ENCODE measurements at regions not wholly inside any gene's neighbourhood (a gene's known extent, or its start where the extent isn't known, plus 50 kb on each side); places are given as distances from the start of the nearest gene placed in this dataset.

DNA sequence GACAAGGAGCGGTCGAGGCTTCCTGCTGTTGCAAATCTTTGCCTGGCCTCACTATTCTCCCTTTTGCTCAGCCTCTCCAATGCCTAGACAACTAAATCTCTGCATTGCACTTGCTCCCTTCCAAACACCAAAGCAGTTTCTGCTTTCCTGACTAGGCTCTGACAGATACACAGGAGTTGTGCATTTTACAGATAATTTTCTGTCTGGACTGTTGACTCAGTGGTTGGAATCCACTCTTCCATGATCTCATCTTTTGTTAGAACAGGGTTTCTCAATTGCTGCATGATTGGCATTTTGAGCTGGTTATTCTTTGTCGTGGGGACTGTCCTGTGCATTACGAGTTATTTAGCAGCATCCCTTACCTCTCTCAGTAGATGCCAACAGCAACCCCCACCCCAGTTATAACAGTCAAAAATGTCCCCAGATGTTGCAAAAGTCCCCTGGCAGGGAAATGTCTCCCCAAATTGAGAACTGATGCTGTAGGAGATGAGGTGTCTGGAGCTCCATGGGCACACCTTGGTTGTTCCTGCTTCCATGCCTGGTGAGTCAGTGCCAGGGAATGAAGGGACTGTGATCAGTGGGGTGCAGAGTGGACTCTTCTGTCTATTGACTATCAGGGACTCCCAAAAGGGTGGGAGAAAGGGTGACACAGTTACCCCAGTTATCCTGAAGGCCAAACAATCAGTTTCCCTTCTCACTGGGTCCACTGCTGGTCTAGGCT, 557.4 kb upstream of the PSMD7 start:
- no peaks in the 10 kb centered on the region for H4K20me1 ChIP-seq (ENCODE audit: control insufficient read depth, extremely low read depth, insufficient read depth, low read length)
- H2AFZ ChIP-seq (ENCODE audit: low read length): no peak overlapping the region
- no peaks in the 10 kb centered on the region for H3K27me3 ChIP-seq (ENCODE audit: control insufficient read depth, insufficient read depth, low read length)
- H3K4me3 ChIP-seq (replicated peaks in 1 of 4; ENCODE audit: control extremely low read depth in 1 of 4, insufficient read depth in 1 of 4, low read depth in 3 of 4, low read length in 4 of 4): no peak overlapping the region
- H3K27ac ChIP-seq (ENCODE audit: insufficient read depth, low read length): no peak overlapping the region
- DNase-seq (ENCODE audit: low read depth in 2 of 2): no peak
- no peak overlapping the region for H3K4me2 ChIP-seq (ENCODE audit: extremely low read depth, insufficient read depth, low read length)
- no peak overlapping the region for H3K9ac ChIP-seq (ENCODE audit: insufficient read depth, low read length)
- H3K79me2 ChIP-seq (ENCODE audit: control insufficient read depth, insufficient read depth, low read length): no peaks in the 10 kb centered on the region
- no peaks in the 10 kb centered on the region for H3K4me1 ChIP-seq (ENCODE audit: control insufficient read depth, extremely low read depth, insufficient read depth, low read length)
- H3K36me3 ChIP-seq (ENCODE audit: control insufficient read depth, insufficient read depth, low read length): no peaks in the 10 kb centered on the region
- H3K9me3 ChIP-seq (ENCODE audit: control insufficient read depth, insufficient read depth, low read depth, low read length): no peaks in the 10 kb centered on the region
- TF ChIP-seq CTCF (conservative IDR thresholded peaks at IDR 0.05 in 1 of 2, IDR thresholded peaks at IDR 0.05 in 1 of 2; ENCODE audit: low read depth in 1 of 2, low read length in 2 of 2) (no peak), EZH2 (IDR thresholded peaks at IDR 0.05; ENCODE audit: low read length, missing control alignments) (no peak)

- Histone ChIP-seq H3K9me3 (ENCODE audit: control insufficient read depth, insufficient read depth, low read depth, low read length) (no peaks in the 10 kb centered on the region), H4K20me1 (ENCODE audit: control insufficient read depth, extremely low read depth, insufficient read depth, low read length) (no peaks in the 10 kb centered on the region), H3K4me3 (replicated peaks in 1 of 4; ENCODE audit: control extremely low read depth in 1 of 4, insufficient read depth in 1 of 4, low read depth in 3 of 4, low read length in 4 of 4) (no peak overlapping the region), H3K9ac (ENCODE audit: insufficient read depth, low read length) (no peak overlapping the region), H3K4me2 (ENCODE audit: extremely low read depth, insufficient read depth, low read length) (no peak overlapping the region), H3K36me3 (ENCODE audit: control insufficient read depth, insufficient read depth, low read length) (no peaks in the 10 kb centered on the region), H2AFZ (ENCODE audit: low read length) (no peak overlapping the region), H3K4me1 (ENCODE audit: control insufficient read depth, extremely low read depth, insufficient read depth, low read length) (no peaks in the 10 kb centered on the region), H3K79me2 (ENCODE audit: control insufficient read depth, insufficient read depth, low read length) (no peaks in the 10 kb centered on the region), H3K27ac (ENCODE audit: insufficient read depth, low read length) (no peak overlapping the region), H3K27me3 (ENCODE audit: control insufficient read depth, insufficient read depth, low read length) (no peaks in the 10 kb centered on the region)
- DNase-seq (ENCODE audit: low read depth in 2 of 2): no peak
- TF ChIP-seq EZH2 (IDR thresholded peaks at IDR 0.05; ENCODE audit: low read length, missing control alignments) (no peak), CTCF (conservative IDR thresholded peaks at IDR 0.05 in 1 of 2, IDR thresholded peaks at IDR 0.05 in 1 of 2; ENCODE audit: low read depth in 1 of 2, low read length in 2 of 2) (no peak)
Measured at GRCh38 chr16:73738266-73738665, 558.3 kb upstream of the PSMD7 start.

- no peaks in the 10 kb centered on the region for H4K20me1 ChIP-seq (ENCODE audit: control insufficient read depth, extremely low read depth, insufficient read depth, low read length)
- no peaks in the 10 kb centered on the region for H3K79me2 ChIP-seq (ENCODE audit: control insufficient read depth, insufficient read depth, low read length)
- H3K4me2 ChIP-seq (ENCODE audit: extremely low read depth, insufficient read depth, low read length): no peak overlapping the region
- no peak overlapping the region for H2AFZ ChIP-seq (ENCODE audit: low read length)
- H3K4me3 ChIP-seq (replicated peaks in 1 of 4; ENCODE audit: control extremely low read depth in 1 of 4, insufficient read depth in 1 of 4, low read depth in 3 of 4, low read length in 4 of 4): no peak overlapping the region
- TF ChIP-seq EZH2 (IDR thresholded peaks at IDR 0.05; ENCODE audit: low read length, missing control alignments) (no peak), CTCF (conservative IDR thresholded peaks at IDR 0.05 in 1 of 2, IDR thresholded peaks at IDR 0.05 in 1 of 2; ENCODE audit: low read depth in 1 of 2, low read length in 2 of 2) (no peak)
- no peaks in the 10 kb centered on the region for H3K36me3 ChIP-seq (ENCODE audit: control insufficient read depth, insufficient read depth, low read length)
- no peak for DNase-seq (ENCODE audit: low read depth in 2 of 2)
- no peaks in the 10 kb centered on the region for H3K4me1 ChIP-seq (ENCODE audit: control insufficient read depth, extremely low read depth, insufficient read depth, low read length)
- no peaks in the 10 kb centered on the region for H3K27me3 ChIP-seq (ENCODE audit: control insufficient read depth, insufficient read depth, low read length)
- no peak overlapping the region for H3K9ac ChIP-seq (ENCODE audit: insufficient read depth, low read length)
- no peak overlapping the region for H3K27ac ChIP-seq (ENCODE audit: insufficient read depth, low read length)
- no peaks in the 10 kb centered on the region for H3K9me3 ChIP-seq (ENCODE audit: control insufficient read depth, insufficient read depth, low read depth, low read length)
Measured at GRCh38 chr16:73737637-73738036, 559.0 kb upstream of the PSMD7 start.

All from fibroblast of lung (primary cell).